ENCODE measurements at regions not wholly inside any gene's neighbourhood (a gene's known extent, or its start where the extent isn't known, plus 50 kb on each side); places are given as distances from the start of the nearest gene placed in this dataset.
A peak's percentile ranks its signal among the peaks of the same experiment; 100 is the strongest.

GRCh38 chr7:115754226-115754625 lies 276.3 kb downstream of the TFEC start:
- Histone ChIP-seq H3K4me1 (ENCODE audit: low read length) (no peaks in the 10 kb centered on the region), H3K27me3 (replicated peaks; ENCODE audit: insufficient read depth, low read length) (no peaks in the 10 kb centered on the region), H3K9ac (ENCODE audit: low read length) (no peak overlapping the region), H3K27ac (ENCODE audit: low read length) (no peak overlapping the region), H2AFZ (ENCODE audit: low read length) (no peak overlapping the region), H3K9me3 (replicated peaks; ENCODE audit: insufficient read depth, low read length) (no peaks in the 10 kb centered on the region), H3K79me2 (ENCODE audit: low read length) (no peaks in the 10 kb centered on the region), H4K20me1 (ENCODE audit: insufficient read depth, low read length) (no peaks in the 10 kb centered on the region), H3K4me2 (ENCODE audit: low read depth, low read length) (no peak overlapping the region), H3K36me3 (replicated peaks; ENCODE audit: insufficient read depth, low read length) (no peaks in the 10 kb centered on the region), H3K9me2 (replicated peaks; ENCODE audit: insufficient read depth, low read length) (no peaks in the 10 kb centered on the region), H3K4me3 (ENCODE audit: low read length) (no peak overlapping the region), H3F3A (ENCODE audit: insufficient read depth, low read length) (no peaks in the 10 kb centered on the region)
- DNase-seq, result no peak
- TF ChIP-seq CTCF (IDR thresholded peaks at IDR 0.05; ENCODE audit: low read length) (no peak), EZH2 (optimal IDR thresholded peaks at IDR 0.05; ENCODE audit: low read depth, low read length) (no peak), EZH2phosphoT487 (IDR thresholded peaks at IDR 0.05; ENCODE audit: low read length) (no peak)

- no peaks in the 10 kb centered on the region for H3K79me2 ChIP-seq (ENCODE audit: low read length)
- H3F3A ChIP-seq (ENCODE audit: insufficient read depth, low read length), result peaks cover 18% of the 10 kb centered on the region
- TF ChIP-seq EZH2phosphoT487 (IDR thresholded peaks at IDR 0.05; ENCODE audit: low read length) (no peak), EZH2 (optimal IDR thresholded peaks at IDR 0.05; ENCODE audit: low read depth, low read length) (no peak), CTCF (IDR thresholded peaks at IDR 0.05; ENCODE audit: low read length) (no peak)
- no peak overlapping the region for H3K9ac ChIP-seq (ENCODE audit: low read length)
- peaks cover 5% of the 10 kb centered on the region for H3K4me1 ChIP-seq (ENCODE audit: low read length)
- no peaks in the 10 kb centered on the region for H4K20me1 ChIP-seq (ENCODE audit: insufficient read depth, low read length)
- no peaks in the 10 kb centered on the region for H3K27me3 ChIP-seq (replicated peaks; ENCODE audit: insufficient read depth, low read length)
- H2AFZ ChIP-seq (ENCODE audit: low read length), result no peak overlapping the region
- H3K27ac ChIP-seq (ENCODE audit: low read length), result no peak overlapping the region
- no peaks in the 10 kb centered on the region for H3K9me2 ChIP-seq (replicated peaks; ENCODE audit: insufficient read depth, low read length)
- no peaks in the 10 kb centered on the region for H3K9me3 ChIP-seq (replicated peaks; ENCODE audit: insufficient read depth, low read length)
- no peak overlapping the region for H3K4me3 ChIP-seq (ENCODE audit: low read length)
- H3K36me3 ChIP-seq (replicated peaks; ENCODE audit: insufficient read depth, low read length), result no peaks in the 10 kb centered on the region
- H3K4me2 ChIP-seq (ENCODE audit: low read depth, low read length), result no peak overlapping the region
- no peak for DNase-seq
These were observed 280.6 kb downstream of the TFEC start for GRCh38 chr7:115749924-115750323.

GRCh38 chr7:115748123-115748738 lies 282.3 kb downstream of the TFEC start:
- H3F3A ChIP-seq (ENCODE audit: insufficient read depth, low read length), result peaks cover 18% of the 10 kb centered on the region
- H3K79me2 ChIP-seq (ENCODE audit: low read length), result no peaks in the 10 kb centered on the region
- no peaks in the 10 kb centered on the region for H3K9me3 ChIP-seq (replicated peaks; ENCODE audit: insufficient read depth, low read length)
- no peak overlapping the region for H3K27ac ChIP-seq (ENCODE audit: low read length)
- no peak for TF ChIP-seq EZH2 (optimal IDR thresholded peaks at IDR 0.05; ENCODE audit: low read depth, low read length)
- peak; percentile 92 for TF ChIP-seq CTCF (IDR thresholded peaks at IDR 0.05; ENCODE audit: low read length)
- TF ChIP-seq EZH2phosphoT487 (IDR thresholded peaks at IDR 0.05; ENCODE audit: low read length), result no peak
- no peaks in the 10 kb centered on the region for H3K36me3 ChIP-seq (replicated peaks; ENCODE audit: insufficient read depth, low read length)
- no peaks in the 10 kb centered on the region for H3K27me3 ChIP-seq (replicated peaks; ENCODE audit: insufficient read depth, low read length)
- peak; percentile 69 for DNase-seq
- no peaks in the 10 kb centered on the region for H3K9me2 ChIP-seq (replicated peaks; ENCODE audit: insufficient read depth, low read length)
- no peak overlapping the region for H3K9ac ChIP-seq (ENCODE audit: low read length)
- no peak overlapping the region for H3K4me3 ChIP-seq (ENCODE audit: low read length)
- H3K4me2 ChIP-seq (ENCODE audit: low read depth, low read length), result peak overlapping the region; percentile 82; the same call in 1 of the 2 replicates
- no peaks in the 10 kb centered on the region for H4K20me1 ChIP-seq (ENCODE audit: insufficient read depth, low read length)
- peaks cover 5% of the 10 kb centered on the region for H3K4me1 ChIP-seq (ENCODE audit: low read length)
- H2AFZ ChIP-seq (ENCODE audit: low read length), result no peak overlapping the region
